Bronchial epithelial cell (primary cell): ENCODE measurements at regions not wholly inside any gene's neighbourhood (a gene's known extent, or its start where the extent isn't known, plus 50 kb on each side); places are given as distances from the start of the nearest gene placed in this dataset.

Source experiments
- DNase-seq: peaks from one replicate; pipeline ENCODE4 v3.0.0-alpha.2; 2010; ENCODE audit warnings: low read depth
- FAIRE-seq: peaks from 2 replicates; lab custom pipeline; 2011; peaks lifted over from hg19 to GRCh38; lab: Jason Lieb, UNC
- H3K27me3 ChIP-seq: 2 replicates; pipeline ENCODE4 v1.5.1; 2011; ENCODE audit warnings: low read length; ENCODE audit not compliant: control insufficient read depth, insufficient read depth
- H3K36me3 ChIP-seq: 2 replicates; pipeline ENCODE4 v1.5.1; 2011; ENCODE audit warnings: low read length; ENCODE audit not compliant: control insufficient read depth, insufficient read depth
- H3K4me3 ChIP-seq: 2 replicates; pipeline ENCODE4 v1.5.1; 2011; ENCODE audit warnings: mild to moderate bottlenecking, low read depth, low read length, control low read depth
- CTCF ChIP-seq: IDR thresholded peaks from 2 replicates; pipeline ENCODE4 v1.5.1; 2011; ENCODE audit warnings: mild to moderate bottlenecking, moderate library complexity, low read length, control low read depth, inconsistent platforms; ENCODE audit not compliant: insufficient read depth, severe bottlenecking

- TF ChIP-seq CTCF, result no peak
- no peak overlapping the region for H3K4me3 ChIP-seq
- DNase-seq (no peak), FAIRE-seq (no peak)
- H3K36me3 ChIP-seq, result no peaks in the 10 kb centered on the region
- H3K27me3 ChIP-seq, result no peaks in the 10 kb centered on the region
Measured at GRCh38 chr14:94863366-94863765, 93.5 kb upstream of the GSC start.

- no peak for TF ChIP-seq CTCF
- H3K27me3 ChIP-seq, result no peaks in the 10 kb centered on the region
- DNase-seq (no peak), FAIRE-seq (no peak)
- H3K36me3 ChIP-seq, result no peaks in the 10 kb centered on the region
- no peak overlapping the region for H3K4me3 ChIP-seq
Measured at GRCh38 chr14:94857950-94858349, 88.0 kb upstream of the GSC start.

GRCh38 chr14:94853920-94854319 lies 84.0 kb upstream of the GSC start:
- DNase-seq (no peak), FAIRE-seq (no peak)
- no peaks in the 10 kb centered on the region for H3K36me3 ChIP-seq
- H3K4me3 ChIP-seq, result no peak overlapping the region
- H3K27me3 ChIP-seq, result no peaks in the 10 kb centered on the region
- no peak for TF ChIP-seq CTCF

GRCh38 chr14:94850309-94851211 lies 80.6 kb upstream of the GSC start:
- H3K4me3 ChIP-seq, result no peak overlapping the region
- H3K27me3 ChIP-seq, result no peaks in the 10 kb centered on the region
- no peak for TF ChIP-seq CTCF
- H3K36me3 ChIP-seq, result no peaks in the 10 kb centered on the region
- FAIRE-seq, result no peak
- no peak for DNase-seq

GRCh38 chr14:94844593-94845152 lies 74.8 kb upstream of the GSC start:
- no peak for TF ChIP-seq CTCF
- FAIRE-seq (no peak), DNase-seq (no peak)
- Histone ChIP-seq H3K4me3 (no peak overlapping the region), H3K27me3 (no peaks in the 10 kb centered on the region), H3K36me3 (no peaks in the 10 kb centered on the region)
